GM12873 (cell line): ENCODE measurements at regions not wholly inside any gene's neighbourhood (a gene's known extent, or its start where the extent isn't known, plus 50 kb on each side); places are given as distances from the start of the nearest gene placed in this dataset.

Experiments used
- CTCF ChIP-seq: IDR thresholded peaks from 2 replicates; pipeline ENCODE4 v1.5.1; 2012; ENCODE audit warnings: low read depth, mild to moderate bottlenecking, moderate library complexity, low read length, control low read depth; ENCODE audit not compliant: insufficient read depth; ENCODE audit errors: missing control alignments

GRCh38 chr7:115122388-115122787, 200.5 kb downstream of the MDFIC start:
- TF ChIP-seq CTCF: no peak

GRCh38 chr7:115117748-115118147, 195.9 kb downstream of the MDFIC start:
- no peak for TF ChIP-seq CTCF

GRCh38 chr7:115116773-115117715, 195.2 kb downstream of the MDFIC start:
- TF ChIP-seq CTCF: no peak

- no peak for TF ChIP-seq CTCF
These were observed 191.9 kb downstream of the MDFIC start for GRCh38 chr7:115113776-115114175.

GRCh38 chr7:115113131-115113530, 191.2 kb downstream of the MDFIC start:
- no peak for TF ChIP-seq CTCF

- TF ChIP-seq CTCF: no peak
These were observed 188.6 kb downstream of the MDFIC start for GRCh38 chr7:115110523-115110922.

GRCh38 chr7:115106316-115106715, 184.4 kb downstream of the MDFIC start:
- no peak for TF ChIP-seq CTCF
